GM23248 (cell line): ENCODE measurements at regions not wholly inside any gene's neighbourhood (a gene's known extent, or its start where the extent isn't known, plus 50 kb on each side); places are given as distances from the start of the nearest gene placed in this dataset.

ENCODE experiments used
- DNase-seq: peaks from one replicate; pipeline ENCODE4 v3.0.0-alpha.2; 2015
- H2AFZ ChIP-seq: fragments of 200-600 bp; sonication (generic); 2 replicates; pipeline ENCODE4 v1.6.1; 2016; ENCODE audit warnings: antibody characterized with exemption
- H3F3A ChIP-seq: fragments of 200-600 bp; sonication (generic); 2 replicates; pipeline ENCODE4 v1.6.1; 2016; ENCODE audit warnings: mild to moderate bottlenecking, antibody characterized with exemption, mixed run types; ENCODE audit not compliant: insufficient read depth
- H3K27ac ChIP-seq: fragments of 200-600 bp; sonication (generic); 2 replicates; pipeline ENCODE4 v1.5.1; 2016; ENCODE audit warnings: mild to moderate bottlenecking
- H3K27me3 ChIP-seq: fragments of 200-600 bp; sonication (generic); replicated peaks from 2 replicates; pipeline ENCODE4 v1.6.1; 2016; ENCODE audit warnings: mild to moderate bottlenecking; ENCODE audit not compliant: insufficient read depth
- H3K36me3 ChIP-seq: fragments of 200-600 bp; sonication (generic); 2 replicates; pipeline ENCODE4 v1.6.1; 2016; ENCODE audit warnings: low read depth, mild to moderate bottlenecking
- H3K4me1 ChIP-seq: fragments of 200-600 bp; sonication (generic); 2 replicates; pipeline ENCODE4 v1.6.1; 2016; ENCODE audit warnings: mild to moderate bottlenecking; ENCODE audit not compliant: insufficient read depth
- H3K4me2 ChIP-seq: fragments of 200-600 bp; sonication (generic); one replicate; pipeline ENCODE4 v1.6.1; 2016; ENCODE audit warnings: mild to moderate bottlenecking; ENCODE audit not compliant: unreplicated experiment
- H3K4me3 ChIP-seq: fragments of 200-600 bp; sonication (generic); 2 replicates; pipeline ENCODE4 v1.5.1; 2016; ENCODE audit warnings: mild to moderate bottlenecking
- H3K79me2 ChIP-seq: fragments of 200-600 bp; sonication (generic); 2 replicates; pipeline ENCODE4 v1.6.1; 2016; ENCODE audit warnings: mild to moderate bottlenecking; ENCODE audit not compliant: insufficient read depth
- H3K9ac ChIP-seq: fragments of 200-600 bp; sonication (generic); 2 replicates; pipeline ENCODE4 v1.6.1; 2016; ENCODE audit warnings: mild to moderate bottlenecking
- H3K9me2 ChIP-seq: fragments of 200-600 bp; sonication (generic); 2 replicates; pipeline ENCODE4 v1.6.1; 2016; ENCODE audit warnings: mixed run types, mild to moderate bottlenecking, moderate library complexity; ENCODE audit not compliant: insufficient read depth
- H3K9me3 ChIP-seq: fragments of 200-600 bp; sonication (generic); one replicate; pipeline ENCODE4 v1.6.1; 2017; ENCODE audit warnings: low read depth
- H4K20me1 ChIP-seq: fragments of 200-600 bp; sonication (generic); 2 replicates; pipeline ENCODE4 v1.6.0; 2016; ENCODE audit not compliant: insufficient read depth
- EZH2 ChIP-seq: fragments of 200-600 bp; sonication (generic); IDR thresholded peaks from 2 replicates; pipeline ENCODE4 v1.6.1; 2018; ENCODE audit warnings: antibody characterized with exemption, mild to moderate bottlenecking; ENCODE audit not compliant: insufficient read depth, poor library complexity, severe bottlenecking
- EZH2phosphoT487 ChIP-seq: fragments of 200-600 bp; sonication (generic); IDR thresholded peaks from 2 replicates; pipeline ENCODE4 v1.6.1; 2018; ENCODE audit warnings: antibody characterized with exemption, moderate library complexity, mild to moderate bottlenecking, low read depth; ENCODE audit not compliant: insufficient read depth
- WGBS, 2 experiments: methylation state at CpG; one replicate each; pipeline ENCODE4 v1.1.6; 2015 to 2017; ENCODE audit warnings: low lambda C conversion rate in 2 of 2, low coverage in 1 of 2; ENCODE audit errors: missing lambda C conversion rate in 2 of 2; 5-methylcytosine and 5-hydroxymethylcytosine counted together
- in situ Hi-C: fragments of 300-500 bp; cut with MboI; formaldehyde crosslinking; loops from 2 replicates; pipeline ENCODE4 v1.15.0; 2020

DNA sequence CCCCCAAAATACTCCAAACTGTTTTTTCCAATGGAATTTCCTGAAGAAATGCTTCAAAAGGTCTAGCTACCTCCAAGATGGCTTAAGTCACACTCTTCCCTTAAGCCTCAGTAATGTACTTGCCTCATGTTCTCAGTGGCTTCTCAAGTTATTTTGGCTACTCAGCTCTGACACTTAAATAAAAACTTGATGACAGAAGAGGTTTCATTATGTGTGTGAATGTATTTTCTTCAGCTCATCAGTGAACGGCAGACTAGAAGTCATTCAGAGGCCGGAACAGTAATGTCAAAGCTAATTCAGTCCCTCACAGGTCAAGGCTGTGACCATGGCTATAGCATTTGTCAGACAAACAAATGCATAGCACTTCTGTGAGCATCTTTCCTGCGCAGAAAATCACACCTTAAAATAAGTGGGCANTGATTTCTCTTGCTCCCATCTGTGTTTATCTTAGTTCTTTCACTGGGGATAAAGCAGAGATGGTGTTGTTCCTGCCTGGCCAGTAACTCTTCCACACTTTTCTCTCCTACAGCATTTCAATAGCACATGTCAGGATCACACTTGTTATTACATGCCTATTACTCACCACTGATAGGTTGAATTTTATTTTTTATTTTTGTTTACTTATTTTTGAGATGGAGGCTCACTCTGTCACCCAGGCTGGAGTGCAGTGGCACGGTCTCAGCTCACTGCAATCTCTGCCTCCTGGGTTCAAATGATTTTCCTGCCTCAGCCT is 68.5 kb upstream of the PLCL2 start:
- no peaks in the 10 kb centered on the region for H3K9me3 ChIP-seq
- WGBS, 2 experiments: 71 to 74% methylated on average over 4 of the region's 4 CpGs
- no peak for TF ChIP-seq EZH2
- TF ChIP-seq EZH2phosphoT487: no peak

GRCh38 chr3:16817197-16817596 is 67.6 kb upstream of the PLCL2 start:
- no peaks in the 10 kb centered on the region for H3K9me3 ChIP-seq
- no peaks in the 10 kb centered on the region for H3F3A ChIP-seq
- no peaks in the 10 kb centered on the region for H3K36me3 ChIP-seq
- 9 to 17% methylated on average over 2 of the region's 2 CpGs for WGBS, 2 experiments
- no peak overlapping the region for H2AFZ ChIP-seq
- H3K4me3 ChIP-seq: no peak overlapping the region
- no peak overlapping the region for H3K4me2 ChIP-seq
- H3K79me2 ChIP-seq: no peaks in the 10 kb centered on the region
- peak; percentile 48 for DNase-seq
- H3K4me1 ChIP-seq: no peaks in the 10 kb centered on the region
- no peaks in the 10 kb centered on the region for H4K20me1 ChIP-seq
- H3K27ac ChIP-seq: no peak overlapping the region
- no peaks in the 10 kb centered on the region for H3K9me2 ChIP-seq
- in situ Hi-C loops: no loop called here
- H3K9ac ChIP-seq: no peak overlapping the region
- no peaks in the 10 kb centered on the region for H3K27me3 ChIP-seq
- TF ChIP-seq EZH2: no peak
- no peak for TF ChIP-seq EZH2phosphoT487

More for the DNA sequence above, 68.5 kb upstream of the PLCL2 start:
- no peak overlapping the region for H3K4me2 ChIP-seq
- H3K79me2 ChIP-seq: no peaks in the 10 kb centered on the region
- in situ Hi-C loops: no loop called here
- H2AFZ ChIP-seq: no peak overlapping the region
- H3K9ac ChIP-seq: no peak overlapping the region
- no peaks in the 10 kb centered on the region for H3K4me1 ChIP-seq
- no peak overlapping the region for H3K4me3 ChIP-seq
- H4K20me1 ChIP-seq: no peaks in the 10 kb centered on the region
- H3K9me2 ChIP-seq: no peaks in the 10 kb centered on the region
- no peak overlapping the region for H3K27ac ChIP-seq
- no peaks in the 10 kb centered on the region for H3K36me3 ChIP-seq
- no peaks in the 10 kb centered on the region for H3F3A ChIP-seq
- DNase-seq: no peak
- no peaks in the 10 kb centered on the region for H3K27me3 ChIP-seq

- DNase-seq: no peak
- 88 to 92% methylated on average over 4 of the region's 4 CpGs for WGBS, 2 experiments
Measured at GRCh38 chr3:16818194-16818593, 66.6 kb upstream of the PLCL2 start.

DNA sequence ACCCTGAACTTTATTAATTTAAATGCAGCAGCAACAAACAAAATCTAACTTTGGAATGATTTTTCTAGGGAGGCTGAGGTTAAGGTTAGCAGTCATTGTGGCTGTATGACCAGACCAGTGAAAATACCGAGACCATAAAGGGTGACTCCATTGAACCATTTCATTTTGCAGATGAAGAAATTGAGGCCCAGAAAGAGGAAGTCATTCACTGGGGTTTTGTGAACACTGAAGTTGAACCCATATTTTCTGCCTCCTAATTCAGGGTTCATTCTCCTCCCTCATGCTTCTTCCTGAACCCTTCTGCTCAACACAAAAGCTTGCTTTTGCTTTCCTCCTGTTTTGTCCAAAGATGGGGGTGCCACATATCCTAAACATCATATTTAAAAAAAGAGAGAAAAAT is 65.8 kb upstream of the PLCL2 start:
- in situ Hi-C loops: no loop called here
- Histone ChIP-seq H3K27ac (no peak overlapping the region), H3K79me2 (no peaks in the 10 kb centered on the region), H3K4me2 (no peak overlapping the region), H2AFZ (no peak overlapping the region), H3K9me3 (no peaks in the 10 kb centered on the region), H3K36me3 (no peaks in the 10 kb centered on the region), H3K9me2 (no peaks in the 10 kb centered on the region), H3K4me3 (no peak overlapping the region), H3K27me3 (no peaks in the 10 kb centered on the region), H3K4me1 (no peaks in the 10 kb centered on the region), H4K20me1 (no peaks in the 10 kb centered on the region), H3F3A (no peaks in the 10 kb centered on the region), H3K9ac (no peak overlapping the region)
- no peak for TF ChIP-seq EZH2
- DNase-seq: no peak
- 88 to 95% methylated on average over 1 of the region's 1 CpG for WGBS, 2 experiments

More at GRCh38 chr3:16818194-16818593, 66.6 kb upstream of the PLCL2 start:
- Histone ChIP-seq H3K4me1 (no peaks in the 10 kb centered on the region), H3K27me3 (no peaks in the 10 kb centered on the region), H3K36me3 (no peaks in the 10 kb centered on the region), H3K9ac (no peak overlapping the region), H2AFZ (no peak overlapping the region), H3K9me2 (no peaks in the 10 kb centered on the region), H3K4me2 (no peak overlapping the region), H3K9me3 (no peaks in the 10 kb centered on the region), H3K79me2 (no peaks in the 10 kb centered on the region), H4K20me1 (no peaks in the 10 kb centered on the region), H3K4me3 (no peak overlapping the region), H3F3A (no peaks in the 10 kb centered on the region), H3K27ac (no peak overlapping the region)
- TF ChIP-seq EZH2 (no peak), EZH2phosphoT487 (no peak)
- in situ Hi-C loops: no loop called here

- H3K4me1 ChIP-seq: no peaks in the 10 kb centered on the region
- no peaks in the 10 kb centered on the region for H3K27me3 ChIP-seq
- H2AFZ ChIP-seq: no peak overlapping the region
- H3K9me2 ChIP-seq: no peaks in the 10 kb centered on the region
- in situ Hi-C loops: no loop called here
- no peaks in the 10 kb centered on the region for H3K9me3 ChIP-seq
- no peak overlapping the region for H3K4me2 ChIP-seq
- DNase-seq: no peak
- no peaks in the 10 kb centered on the region for H3K79me2 ChIP-seq
- H3K27ac ChIP-seq: no peak overlapping the region
- no peaks in the 10 kb centered on the region for H3K36me3 ChIP-seq
- H4K20me1 ChIP-seq: no peaks in the 10 kb centered on the region
- no peak overlapping the region for H3K9ac ChIP-seq
- TF ChIP-seq EZH2 (no peak), EZH2phosphoT487 (no peak)
- no peak overlapping the region for H3K4me3 ChIP-seq
- H3F3A ChIP-seq: no peaks in the 10 kb centered on the region
Measured at GRCh38 chr3:16820485-16820884, 64.3 kb upstream of the PLCL2 start.
